GM10248 (cell line): ENCODE measurements at regions not wholly inside any gene's neighbourhood (a gene's known extent, or its start where the extent isn't known, plus 50 kb on each side); places are given as distances from the start of the nearest gene placed in this dataset.

ENCODE experiments used
- CTCF ChIA-PET: fragments of 300-600 bp; sonication (Branson Sonifier 250); formaldehyde crosslinking; extraction: SDS; loops from one replicate; lab custom pipeline; 2021; ENCODE audit warnings: antibody characterized with exemption; lab: Yijun Ruan, JAX
- POLR2A ChIA-PET: fragments of 350-650 bp; sonication (Branson Sonifier 250); formaldehyde crosslinking; extraction: SDS; loops from one replicate; lab custom pipeline; 2020; ENCODE audit warnings: antibody characterized with exemption; lab: Yijun Ruan, JAX
- DNase-seq: peaks from one replicate; pipeline ENCODE4 v3.0.0; 2012; ENCODE audit errors: extremely low spot score
- CTCF ChIP-seq: IDR thresholded peaks from 2 replicates; pipeline ENCODE4 v1.5.1; 2012; ENCODE audit warnings: mild to moderate bottlenecking, low read depth; ENCODE audit errors: extremely low read depth, missing control alignments, control extremely low read depth

GRCh38 chr1:189605226-189605625 is 872.4 kb downstream of the BRINP3 start:
- ChIA-PET CTCF (no interaction called here), POLR2A (no interaction called here)
- TF ChIP-seq CTCF = no peak
- DNase-seq = no peak

- ChIA-PET CTCF (no interaction called here), POLR2A (no interaction called here)
- TF ChIP-seq CTCF = no peak
Observed at GRCh38 chr1:189606047-189606446, 871.6 kb downstream of the BRINP3 start.

GRCh38 chr1:189606795-189607476 is 870.7 kb downstream of the BRINP3 start:
- TF ChIP-seq CTCF = no peak
- ChIA-PET POLR2A (no interaction called here), CTCF (no interaction called here)
- DNase-seq = no peak

More at GRCh38 chr1:189606047-189606446, 871.6 kb downstream of the BRINP3 start:
- no peak for DNase-seq

- POLR2A ChIA-PET = no interaction called here
- CTCF ChIA-PET = no interaction called here
- no peak for TF ChIP-seq CTCF
- DNase-seq = no peak
Observed at GRCh38 chr1:189607477-189608096, 870.1 kb downstream of the BRINP3 start.

GRCh38 chr1:189609167-189609566 is 868.5 kb downstream of the BRINP3 start:
- CTCF ChIA-PET = no interaction called here

GRCh38 chr1:189616893-189617292 is 860.8 kb downstream of the BRINP3 start:
- TF ChIP-seq CTCF = no peak
- ChIA-PET CTCF (no interaction called here), POLR2A (no interaction called here)
- DNase-seq = no peak

More at GRCh38 chr1:189609167-189609566, 868.5 kb downstream of the BRINP3 start:
- TF ChIP-seq CTCF = no peak
- POLR2A ChIA-PET = no interaction called here
- no peak for DNase-seq
